GM23338 (cell line): ENCODE measurements at regions not wholly inside any gene's neighbourhood (a gene's known extent, or its start where the extent isn't known, plus 50 kb on each side); places are given as distances from the start of the nearest gene placed in this dataset.

Experiments used
- CREB1 ChIP-seq: fragments of 250-450 bp; sonication (Bioruptor Pico); IDR thresholded peaks from 2 replicates; pipeline ENCODE4 v1.5.0; 2020; ENCODE audit warnings: low read depth, mild to moderate bottlenecking, moderate library complexity
- EZH2 ChIP-seq: fragments of 200-600 bp; sonication (generic); IDR thresholded peaks from one replicate; pipeline ENCODE4 v1.8.0; 2017; ENCODE audit warnings: antibody characterized with exemption, mild to moderate bottlenecking, low read depth; ENCODE audit not compliant: unreplicated experiment
- EZH2phosphoT487 ChIP-seq: fragments of 200-600 bp; sonication (generic); IDR thresholded peaks from one replicate; pipeline ENCODE4 v1.8.1; 2018; ENCODE audit warnings: antibody characterized with exemption; ENCODE audit not compliant: unreplicated experiment
- JUNB ChIP-seq: IDR thresholded peaks from one replicate; pipeline ENCODE4 v1.6.1; 2016; ENCODE audit warnings: antibody characterized with exemption; ENCODE audit not compliant: unreplicated experiment
- POLR2AphosphoS5 ChIP-seq: IDR thresholded peaks from 2 replicates; pipeline ENCODE4 v1.6.1; 2016; ENCODE audit warnings: antibody characterized with exemption, low read depth
- ZNF331 ChIP-seq: fragments of 250-450 bp; sonication (Bioruptor Pico); IDR thresholded peaks from 2 replicates; pipeline ENCODE4 v1.5.0; 2020; ENCODE audit warnings: low read depth, mild to moderate bottlenecking, moderate library complexity
- TF ChIP-seq, protein P1 (sequence below), 2 experiments: fragments of 200-600 bp in 1 of 2; sonication (generic) in 1 of 2; conservative IDR thresholded peaks; 2 replicates each; pipeline versions ENCODE4 v1.5.1 to v1.6.1; 2016 to 2017; ENCODE audit warnings: antibody characterized with exemption in 2 of 2, low read depth in 2 of 2, mild to moderate bottlenecking in 2 of 2, moderate library complexity in 1 of 2
- TF ChIP-seq, protein P2 (sequence below): IDR thresholded peaks from 2 replicates; pipeline ENCODE4 v1.6.1; 2016; ENCODE audit warnings: antibody characterized with exemption
- TF ChIP-seq, protein P3 (sequence below): fragments of 250-450 bp; sonication (Bioruptor Pico); IDR thresholded peaks from 2 replicates; pipeline ENCODE4 v1.5.0; 2020; ENCODE audit warnings: mild to moderate bottlenecking, moderate library complexity
- TF ChIP-seq, protein P4 (sequence below): IDR thresholded peaks from one replicate; pipeline ENCODE4 v1.6.1; 2018; ENCODE audit warnings: antibody characterized with exemption; ENCODE audit not compliant: unreplicated experiment

DNA sequence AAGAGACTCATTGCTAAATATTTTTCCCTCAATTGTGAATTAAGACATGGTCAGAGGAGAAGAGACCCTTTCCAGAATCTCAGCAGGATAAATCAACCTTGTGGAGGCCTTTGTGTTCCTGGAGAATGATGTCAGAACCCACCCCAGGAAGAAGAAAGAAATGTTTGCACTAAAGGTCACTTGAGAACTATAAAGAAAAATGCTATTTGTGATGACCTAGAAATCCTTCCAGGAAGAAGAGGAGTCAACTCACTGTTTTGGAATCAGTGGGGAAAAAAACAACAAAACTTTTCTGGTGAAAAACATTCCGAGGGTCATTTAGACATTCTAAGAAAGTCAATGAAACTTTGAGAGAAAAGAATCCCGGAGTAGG is 129.1 kb upstream of the ANKRD1 start:
- TF ChIP-seq, protein P1, sequence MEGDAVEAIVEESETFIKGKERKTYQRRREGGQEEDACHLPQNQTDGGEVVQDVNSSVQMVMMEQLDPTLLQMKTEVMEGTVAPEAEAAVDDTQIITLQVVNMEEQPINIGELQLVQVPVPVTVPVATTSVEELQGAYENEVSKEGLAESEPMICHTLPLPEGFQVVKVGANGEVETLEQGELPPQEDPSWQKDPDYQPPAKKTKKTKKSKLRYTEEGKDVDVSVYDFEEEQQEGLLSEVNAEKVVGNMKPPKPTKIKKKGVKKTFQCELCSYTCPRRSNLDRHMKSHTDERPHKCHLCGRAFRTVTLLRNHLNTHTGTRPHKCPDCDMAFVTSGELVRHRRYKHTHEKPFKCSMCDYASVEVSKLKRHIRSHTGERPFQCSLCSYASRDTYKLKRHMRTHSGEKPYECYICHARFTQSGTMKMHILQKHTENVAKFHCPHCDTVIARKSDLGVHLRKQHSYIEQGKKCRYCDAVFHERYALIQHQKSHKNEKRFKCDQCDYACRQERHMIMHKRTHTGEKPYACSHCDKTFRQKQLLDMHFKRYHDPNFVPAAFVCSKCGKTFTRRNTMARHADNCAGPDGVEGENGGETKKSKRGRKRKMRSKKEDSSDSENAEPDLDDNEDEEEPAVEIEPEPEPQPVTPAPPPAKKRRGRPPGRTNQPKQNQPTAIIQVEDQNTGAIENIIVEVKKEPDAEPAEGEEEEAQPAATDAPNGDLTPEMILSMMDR (conservative IDR thresholded peaks at IDR 0.05; ENCODE audit: low read depth in 2 of 2): no peak
- TF ChIP-seq EZH2phosphoT487 (no peak), POLR2AphosphoS5 (no peak), EZH2 (no peak), JUNB (no peak), ZNF331 (CRISPR knock-in tag) (no peak), CREB1 (CRISPR knock-in tag) (no peak)
- TF ChIP-seq, protein P2, sequence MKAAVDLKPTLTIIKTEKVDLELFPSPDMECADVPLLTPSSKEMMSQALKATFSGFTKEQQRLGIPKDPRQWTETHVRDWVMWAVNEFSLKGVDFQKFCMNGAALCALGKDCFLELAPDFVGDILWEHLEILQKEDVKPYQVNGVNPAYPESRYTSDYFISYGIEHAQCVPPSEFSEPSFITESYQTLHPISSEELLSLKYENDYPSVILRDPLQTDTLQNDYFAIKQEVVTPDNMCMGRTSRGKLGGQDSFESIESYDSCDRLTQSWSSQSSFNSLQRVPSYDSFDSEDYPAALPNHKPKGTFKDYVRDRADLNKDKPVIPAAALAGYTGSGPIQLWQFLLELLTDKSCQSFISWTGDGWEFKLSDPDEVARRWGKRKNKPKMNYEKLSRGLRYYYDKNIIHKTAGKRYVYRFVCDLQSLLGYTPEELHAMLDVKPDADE: no peak
- TF ChIP-seq, protein P3, sequence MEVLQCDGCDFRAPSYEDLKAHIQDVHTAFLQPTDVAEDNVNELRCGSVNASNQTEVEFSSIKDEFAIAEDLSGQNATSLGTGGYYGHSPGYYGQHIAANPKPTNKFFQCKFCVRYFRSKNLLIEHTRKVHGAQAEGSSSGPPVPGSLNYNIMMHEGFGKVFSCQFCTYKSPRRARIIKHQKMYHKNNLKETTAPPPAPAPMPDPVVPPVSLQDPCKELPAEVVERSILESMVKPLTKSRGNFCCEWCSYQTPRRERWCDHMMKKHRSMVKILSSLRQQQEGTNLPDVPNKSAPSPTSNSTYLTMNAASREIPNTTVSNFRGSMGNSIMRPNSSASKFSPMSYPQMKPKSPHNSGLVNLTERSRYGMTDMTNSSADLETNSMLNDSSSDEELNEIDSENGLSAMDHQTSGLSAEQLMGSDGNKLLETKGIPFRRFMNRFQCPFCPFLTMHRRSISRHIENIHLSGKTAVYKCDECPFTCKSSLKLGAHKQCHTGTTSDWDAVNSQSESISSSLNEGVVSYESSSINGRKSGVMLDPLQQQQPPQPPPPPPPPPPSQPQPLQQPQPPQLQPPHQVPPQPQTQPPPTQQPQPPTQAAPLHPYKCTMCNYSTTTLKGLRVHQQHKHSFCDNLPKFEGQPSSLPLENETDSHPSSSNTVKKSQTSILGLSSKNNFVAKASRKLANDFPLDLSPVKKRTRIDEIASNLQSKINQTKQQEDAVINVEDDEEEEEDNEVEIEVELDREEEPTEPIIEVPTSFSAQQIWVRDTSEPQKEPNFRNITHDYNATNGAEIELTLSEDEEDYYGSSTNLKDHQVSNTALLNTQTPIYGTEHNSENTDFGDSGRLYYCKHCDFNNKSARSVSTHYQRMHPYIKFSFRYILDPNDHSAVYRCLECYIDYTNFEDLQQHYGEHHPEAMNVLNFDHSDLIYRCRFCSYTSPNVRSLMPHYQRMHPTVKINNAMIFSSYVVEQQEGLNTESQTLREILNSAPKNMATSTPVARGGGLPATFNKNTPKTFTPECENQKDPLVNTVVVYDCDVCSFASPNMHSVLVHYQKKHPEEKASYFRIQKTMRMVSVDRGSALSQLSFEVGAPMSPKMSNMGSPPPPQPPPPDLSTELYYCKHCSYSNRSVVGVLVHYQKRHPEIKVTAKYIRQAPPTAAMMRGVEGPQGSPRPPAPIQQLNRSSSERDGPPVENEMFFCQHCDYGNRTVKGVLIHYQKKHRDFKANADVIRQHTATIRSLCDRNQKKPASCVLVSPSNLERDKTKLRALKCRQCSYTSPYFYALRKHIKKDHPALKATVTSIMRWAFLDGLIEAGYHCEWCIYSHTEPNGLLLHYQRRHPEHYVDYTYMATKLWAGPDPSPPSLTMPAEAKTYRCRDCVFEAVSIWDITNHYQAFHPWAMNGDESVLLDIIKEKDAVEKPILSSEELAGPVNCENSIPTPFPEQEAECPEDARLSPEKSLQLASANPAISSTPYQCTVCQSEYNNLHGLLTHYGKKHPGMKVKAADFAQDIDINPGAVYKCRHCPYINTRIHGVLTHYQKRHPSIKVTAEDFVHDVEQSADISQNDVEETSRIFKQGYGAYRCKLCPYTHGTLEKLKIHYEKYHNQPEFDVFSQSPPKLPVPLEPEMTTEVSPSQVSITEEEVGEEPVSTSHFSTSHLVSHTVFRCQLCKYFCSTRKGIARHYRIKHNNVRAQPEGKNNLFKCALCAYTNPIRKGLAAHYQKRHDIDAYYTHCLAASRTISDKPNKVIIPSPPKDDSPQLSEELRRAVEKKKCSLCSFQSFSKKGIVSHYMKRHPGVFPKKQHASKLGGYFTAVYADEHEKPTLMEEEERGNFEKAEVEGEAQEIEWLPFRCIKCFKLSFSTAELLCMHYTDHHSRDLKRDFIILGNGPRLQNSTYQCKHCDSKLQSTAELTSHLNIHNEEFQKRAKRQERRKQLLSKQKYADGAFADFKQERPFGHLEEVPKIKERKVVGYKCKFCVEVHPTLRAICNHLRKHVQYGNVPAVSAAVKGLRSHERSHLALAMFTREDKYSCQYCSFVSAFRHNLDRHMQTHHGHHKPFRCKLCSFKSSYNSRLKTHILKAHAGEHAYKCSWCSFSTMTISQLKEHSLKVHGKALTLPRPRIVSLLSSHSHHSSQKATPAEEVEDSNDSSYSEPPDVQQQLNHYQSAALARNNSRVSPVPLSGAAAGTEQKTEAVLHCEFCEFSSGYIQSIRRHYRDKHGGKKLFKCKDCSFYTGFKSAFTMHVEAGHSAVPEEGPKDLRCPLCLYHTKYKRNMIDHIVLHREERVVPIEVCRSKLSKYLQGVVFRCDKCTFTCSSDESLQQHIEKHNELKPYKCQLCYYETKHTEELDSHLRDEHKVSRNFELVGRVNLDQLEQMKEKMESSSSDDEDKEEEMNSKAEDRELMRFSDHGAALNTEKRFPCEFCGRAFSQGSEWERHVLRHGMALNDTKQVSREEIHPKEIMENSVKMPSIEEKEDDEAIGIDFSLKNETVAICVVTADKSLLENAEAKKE (CRISPR knock-in tag): no peak
- TF ChIP-seq, protein P4, sequence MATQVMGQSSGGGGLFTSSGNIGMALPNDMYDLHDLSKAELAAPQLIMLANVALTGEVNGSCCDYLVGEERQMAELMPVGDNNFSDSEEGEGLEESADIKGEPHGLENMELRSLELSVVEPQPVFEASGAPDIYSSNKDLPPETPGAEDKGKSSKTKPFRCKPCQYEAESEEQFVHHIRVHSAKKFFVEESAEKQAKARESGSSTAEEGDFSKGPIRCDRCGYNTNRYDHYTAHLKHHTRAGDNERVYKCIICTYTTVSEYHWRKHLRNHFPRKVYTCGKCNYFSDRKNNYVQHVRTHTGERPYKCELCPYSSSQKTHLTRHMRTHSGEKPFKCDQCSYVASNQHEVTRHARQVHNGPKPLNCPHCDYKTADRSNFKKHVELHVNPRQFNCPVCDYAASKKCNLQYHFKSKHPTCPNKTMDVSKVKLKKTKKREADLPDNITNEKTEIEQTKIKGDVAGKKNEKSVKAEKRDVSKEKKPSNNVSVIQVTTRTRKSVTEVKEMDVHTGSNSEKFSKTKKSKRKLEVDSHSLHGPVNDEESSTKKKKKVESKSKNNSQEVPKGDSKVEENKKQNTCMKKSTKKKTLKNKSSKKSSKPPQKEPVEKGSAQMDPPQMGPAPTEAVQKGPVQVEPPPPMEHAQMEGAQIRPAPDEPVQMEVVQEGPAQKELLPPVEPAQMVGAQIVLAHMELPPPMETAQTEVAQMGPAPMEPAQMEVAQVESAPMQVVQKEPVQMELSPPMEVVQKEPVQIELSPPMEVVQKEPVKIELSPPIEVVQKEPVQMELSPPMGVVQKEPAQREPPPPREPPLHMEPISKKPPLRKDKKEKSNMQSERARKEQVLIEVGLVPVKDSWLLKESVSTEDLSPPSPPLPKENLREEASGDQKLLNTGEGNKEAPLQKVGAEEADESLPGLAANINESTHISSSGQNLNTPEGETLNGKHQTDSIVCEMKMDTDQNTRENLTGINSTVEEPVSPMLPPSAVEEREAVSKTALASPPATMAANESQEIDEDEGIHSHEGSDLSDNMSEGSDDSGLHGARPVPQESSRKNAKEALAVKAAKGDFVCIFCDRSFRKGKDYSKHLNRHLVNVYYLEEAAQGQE: no peak
